ENCODE measurements at regions not wholly inside any gene's neighbourhood (a gene's known extent, or its start where the extent isn't known, plus 50 kb on each side); places are given as distances from the start of the nearest gene placed in this dataset.

- DNase-seq (ENCODE audit: low spot score) (no peak), ATAC-seq (ENCODE audit: insufficient number of reproducible peaks, low FRiP score, low read depth) (no peak)
- Histone ChIP-seq H3K27me3 (replicated peaks; ENCODE audit: insufficient read depth) (no peaks in the 10 kb centered on the region), H3K4me3 (no peak overlapping the region), H3K9me3 (no peaks in the 10 kb centered on the region), H3K27ac (no peak overlapping the region), H3K36me3 (no peaks in the 10 kb centered on the region), H3K4me1 (ENCODE audit: control insufficient read depth in 1 of 2, low read depth in 2 of 2) (no peaks in the 10 kb centered on the region)
- no peak for TF ChIP-seq CTCF (IDR thresholded peaks at IDR 0.05)
Measured at GRCh38 chr5:30540150-30540549, 653.3 kb upstream of the CDH6 start.

- Histone ChIP-seq H3K27ac (no peak overlapping the region), H3K27me3 (replicated peaks; ENCODE audit: insufficient read depth) (no peaks in the 10 kb centered on the region), H3K9me3 (no peaks in the 10 kb centered on the region), H3K36me3 (no peaks in the 10 kb centered on the region), H3K4me3 (no peak overlapping the region), H3K4me1 (ENCODE audit: control insufficient read depth in 1 of 2, low read depth in 2 of 2) (no peaks in the 10 kb centered on the region)
- TF ChIP-seq CTCF (IDR thresholded peaks at IDR 0.05): no peak
- DNase-seq (ENCODE audit: low spot score) (no peak), ATAC-seq (ENCODE audit: insufficient number of reproducible peaks, low FRiP score, low read depth) (no peak)
Measured at GRCh38 chr5:30539004-30539634, 654.4 kb upstream of the CDH6 start.

- no peak overlapping the region for H3K27ac ChIP-seq
- H3K4me1 ChIP-seq (ENCODE audit: control insufficient read depth in 1 of 2, low read depth in 2 of 2): no peaks in the 10 kb centered on the region
- ATAC-seq (ENCODE audit: insufficient number of reproducible peaks, low FRiP score, low read depth) (no peak), DNase-seq (ENCODE audit: low spot score) (no peak)
- H3K4me3 ChIP-seq: no peak overlapping the region
- H3K9me3 ChIP-seq: no peaks in the 10 kb centered on the region
- no peak for TF ChIP-seq CTCF (IDR thresholded peaks at IDR 0.05)
- H3K36me3 ChIP-seq: no peaks in the 10 kb centered on the region
- H3K27me3 ChIP-seq (replicated peaks; ENCODE audit: insufficient read depth): no peaks in the 10 kb centered on the region
Measured at GRCh38 chr5:30525353-30525752, 668.1 kb upstream of the CDH6 start.

- Histone ChIP-seq H3K27ac (no peak overlapping the region), H3K4me3 (no peak overlapping the region), H3K36me3 (no peaks in the 10 kb centered on the region), H3K4me1 (ENCODE audit: control insufficient read depth in 1 of 2, low read depth in 2 of 2) (no peaks in the 10 kb centered on the region), H3K9me3 (no peaks in the 10 kb centered on the region), H3K27me3 (replicated peaks; ENCODE audit: insufficient read depth) (no peaks in the 10 kb centered on the region)
- TF ChIP-seq CTCF (IDR thresholded peaks at IDR 0.05): no peak
- no peak for ATAC-seq (ENCODE audit: insufficient number of reproducible peaks, low FRiP score, low read depth)
- DNase-seq (ENCODE audit: low spot score): no peak
Measured at GRCh38 chr5:30524428-30524827, 669.1 kb upstream of the CDH6 start.

GRCh38 chr5:30523061-30523460 is 670.4 kb upstream of the CDH6 start:
- ATAC-seq (ENCODE audit: insufficient number of reproducible peaks, low FRiP score, low read depth): no peak
- Histone ChIP-seq H3K4me3 (no peak overlapping the region), H3K4me1 (ENCODE audit: control insufficient read depth in 1 of 2, low read depth in 2 of 2) (no peaks in the 10 kb centered on the region), H3K9me3 (no peaks in the 10 kb centered on the region), H3K27me3 (replicated peaks; ENCODE audit: insufficient read depth) (no peaks in the 10 kb centered on the region), H3K27ac (no peak overlapping the region), H3K36me3 (no peaks in the 10 kb centered on the region)
- DNase-seq (ENCODE audit: low spot score): no peak
- TF ChIP-seq CTCF (IDR thresholded peaks at IDR 0.05): no peak
